ENCODE measurements at regions not wholly inside any gene's neighbourhood (a gene's known extent, or its start where the extent isn't known, plus 50 kb on each side); places are given as distances from the start of the nearest gene placed in this dataset.

GRCh38 chr2:199160081-199160480, 297.7 kb downstream of the SATB2 start:
- 72 to 94% methylated on average over 4 of the region's 4 CpGs for WGBS, 2 donors
- no peak for DNase-seq
- Histone ChIP-seq H3K27ac (no peak overlapping the region), H3K27me3 (no peaks in the 10 kb centered on the region), H3K36me3 (no peaks in the 10 kb centered on the region), H3K4me3 (replicated peaks in 1 of 3) (no peak overlapping the region), H3K4me1 (no peaks in the 10 kb centered on the region), H3K9me3 (no peaks in the 10 kb centered on the region)
- intact Hi-C loops (cut with DNase I) = no loop called here
- TF ChIP-seq CTCF (IDR thresholded peaks at IDR 0.05) (no peak), POLR2A (IDR thresholded peaks at IDR 0.05) (no peak)

- Histone ChIP-seq H3K9me3 (no peaks in the 10 kb centered on the region), H3K27me3 (no peaks in the 10 kb centered on the region), H3K36me3 (no peaks in the 10 kb centered on the region), H3K4me1 (no peaks in the 10 kb centered on the region), H3K4me3 (replicated peaks in 1 of 3) (no peak overlapping the region), H3K27ac (no peak overlapping the region)
- intact Hi-C loops (cut with DNase I) = no loop called here
- TF ChIP-seq CTCF (IDR thresholded peaks at IDR 0.05) = no peak
- TF ChIP-seq POLR2A (IDR thresholded peaks at IDR 0.05) = no peak
- 84 to 86% methylated on average over 3 of the region's 3 CpGs for WGBS, 2 donors
- DNase-seq = no peak
Measured at GRCh38 chr2:199148076-199148845, 309.5 kb downstream of the SATB2 start.

- no peaks in the 10 kb centered on the region for H3K27me3 ChIP-seq
- H3K9me3 ChIP-seq = no peaks in the 10 kb centered on the region
- no peak overlapping the region for H3K27ac ChIP-seq
- no peaks in the 10 kb centered on the region for H3K4me1 ChIP-seq
- intact Hi-C loops (cut with DNase I) = no loop called here
- no peaks in the 10 kb centered on the region for H3K36me3 ChIP-seq
- DNase-seq = no peak
- H3K4me3 ChIP-seq (replicated peaks in 1 of 3) = no peak overlapping the region
- TF ChIP-seq CTCF (IDR thresholded peaks at IDR 0.05) (no peak), POLR2A (IDR thresholded peaks at IDR 0.05) (no peak)
Measured at GRCh38 chr2:199147216-199147615, 310.5 kb downstream of the SATB2 start.

- no peaks in the 10 kb centered on the region for H3K4me1 ChIP-seq
- DNase-seq = no peak
- H3K4me3 ChIP-seq (replicated peaks in 1 of 3) = no peak overlapping the region
- TF ChIP-seq POLR2A (IDR thresholded peaks at IDR 0.05) = no peak
- no peak for TF ChIP-seq CTCF (IDR thresholded peaks at IDR 0.05)
- H3K9me3 ChIP-seq = no peaks in the 10 kb centered on the region
- no peaks in the 10 kb centered on the region for H3K27me3 ChIP-seq
- H3K27ac ChIP-seq = no peak overlapping the region
- intact Hi-C loops (cut with DNase I) = no loop called here
- H3K36me3 ChIP-seq = no peaks in the 10 kb centered on the region
Measured at GRCh38 chr2:199144546-199144945, 313.2 kb downstream of the SATB2 start.

GRCh38 chr2:199144036-199144435, 313.7 kb downstream of the SATB2 start:
- no peak for DNase-seq
- intact Hi-C loops (cut with DNase I) = no loop called here
- Histone ChIP-seq H3K27ac (no peak overlapping the region), H3K36me3 (no peaks in the 10 kb centered on the region), H3K4me3 (replicated peaks in 1 of 3) (no peak overlapping the region), H3K4me1 (no peaks in the 10 kb centered on the region), H3K27me3 (no peaks in the 10 kb centered on the region), H3K9me3 (no peaks in the 10 kb centered on the region)
- TF ChIP-seq POLR2A (IDR thresholded peaks at IDR 0.05) (no peak), CTCF (IDR thresholded peaks at IDR 0.05) (no peak)
- WGBS, 2 donors = 87 to 91% methylated on average over 1 of the region's 1 CpG

All from thyroid gland (tissue), 4 donors.